Glutamatergic neuron (in vitro differentiated cells): ENCODE measurements at regions not wholly inside any gene's neighbourhood (a gene's known extent, or its start where the extent isn't known, plus 50 kb on each side); places are given as distances from the start of the nearest gene placed in this dataset.

ENCODE experiments used
- DNase-seq: peaks from one replicate; pipeline ENCODE4 v3.0.0; 2022
- H3K27ac Mint-ChIP-seq: one replicate; pipeline ENCODE4 v1.8.0; 2020; ENCODE audit warnings: mild to moderate bottlenecking, mixed read lengths, inconsistent platforms; ENCODE audit not compliant: unreplicated experiment
- H3K27me3 Mint-ChIP-seq: one replicate; pipeline ENCODE4 v1.8.0; 2020; ENCODE audit warnings: mild to moderate bottlenecking, moderate library complexity, mixed read lengths, inconsistent platforms; ENCODE audit not compliant: unreplicated experiment
- H3K36me3 Mint-ChIP-seq: one replicate; pipeline ENCODE4 v1.8.0; 2020; ENCODE audit warnings: mild to moderate bottlenecking, mixed read lengths, inconsistent platforms; ENCODE audit not compliant: unreplicated experiment
- H3K4me1 Mint-ChIP-seq: one replicate; pipeline ENCODE4 v1.8.0; 2020; ENCODE audit warnings: mild to moderate bottlenecking, low read depth, mixed read lengths, inconsistent platforms; ENCODE audit not compliant: unreplicated experiment
- H3K4me3 Mint-ChIP-seq: one replicate; pipeline ENCODE4 v1.8.0; 2020; ENCODE audit warnings: mild to moderate bottlenecking, mixed read lengths, inconsistent platforms; ENCODE audit not compliant: unreplicated experiment
- H3K9me3 Mint-ChIP-seq: one replicate; pipeline ENCODE4 v1.8.0; 2020; ENCODE audit warnings: mild to moderate bottlenecking, moderate library complexity, mixed read lengths, inconsistent platforms; ENCODE audit not compliant: unreplicated experiment
- TF ChIP-seq, protein P1 (sequence below): fragments of 200-600 bp; sonication (generic); IDR thresholded peaks from one replicate; pipeline ENCODE4 v1.5.0; 2021; ENCODE audit not compliant: partially characterized antibody, unreplicated experiment

GRCh38 chr1:58158016-58158415 is 388.5 kb downstream of the OMA1 start:
- Mint-ChIP-seq H3K27ac (no peak overlapping the region), H3K27me3 (no peaks in the 10 kb centered on the region), H3K4me3 (no peak overlapping the region), H3K36me3 (no peaks in the 10 kb centered on the region), H3K4me1 (no peaks in the 10 kb centered on the region), H3K9me3 (no peaks in the 10 kb centered on the region)
- no peak for DNase-seq
- TF ChIP-seq, protein P1, sequence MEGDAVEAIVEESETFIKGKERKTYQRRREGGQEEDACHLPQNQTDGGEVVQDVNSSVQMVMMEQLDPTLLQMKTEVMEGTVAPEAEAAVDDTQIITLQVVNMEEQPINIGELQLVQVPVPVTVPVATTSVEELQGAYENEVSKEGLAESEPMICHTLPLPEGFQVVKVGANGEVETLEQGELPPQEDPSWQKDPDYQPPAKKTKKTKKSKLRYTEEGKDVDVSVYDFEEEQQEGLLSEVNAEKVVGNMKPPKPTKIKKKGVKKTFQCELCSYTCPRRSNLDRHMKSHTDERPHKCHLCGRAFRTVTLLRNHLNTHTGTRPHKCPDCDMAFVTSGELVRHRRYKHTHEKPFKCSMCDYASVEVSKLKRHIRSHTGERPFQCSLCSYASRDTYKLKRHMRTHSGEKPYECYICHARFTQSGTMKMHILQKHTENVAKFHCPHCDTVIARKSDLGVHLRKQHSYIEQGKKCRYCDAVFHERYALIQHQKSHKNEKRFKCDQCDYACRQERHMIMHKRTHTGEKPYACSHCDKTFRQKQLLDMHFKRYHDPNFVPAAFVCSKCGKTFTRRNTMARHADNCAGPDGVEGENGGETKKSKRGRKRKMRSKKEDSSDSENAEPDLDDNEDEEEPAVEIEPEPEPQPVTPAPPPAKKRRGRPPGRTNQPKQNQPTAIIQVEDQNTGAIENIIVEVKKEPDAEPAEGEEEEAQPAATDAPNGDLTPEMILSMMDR = no peak

- H3K9me3 Mint-ChIP-seq = no peaks in the 10 kb centered on the region
- no peak for DNase-seq
- TF ChIP-seq, protein P1 = no peak
- no peak overlapping the region for H3K4me3 Mint-ChIP-seq
- no peaks in the 10 kb centered on the region for H3K36me3 Mint-ChIP-seq
- H3K27me3 Mint-ChIP-seq = no peaks in the 10 kb centered on the region
- H3K27ac Mint-ChIP-seq = no peak overlapping the region
- no peaks in the 10 kb centered on the region for H3K4me1 Mint-ChIP-seq
Observed at GRCh38 chr1:58157256-58157655, 389.3 kb downstream of the OMA1 start.

DNA sequence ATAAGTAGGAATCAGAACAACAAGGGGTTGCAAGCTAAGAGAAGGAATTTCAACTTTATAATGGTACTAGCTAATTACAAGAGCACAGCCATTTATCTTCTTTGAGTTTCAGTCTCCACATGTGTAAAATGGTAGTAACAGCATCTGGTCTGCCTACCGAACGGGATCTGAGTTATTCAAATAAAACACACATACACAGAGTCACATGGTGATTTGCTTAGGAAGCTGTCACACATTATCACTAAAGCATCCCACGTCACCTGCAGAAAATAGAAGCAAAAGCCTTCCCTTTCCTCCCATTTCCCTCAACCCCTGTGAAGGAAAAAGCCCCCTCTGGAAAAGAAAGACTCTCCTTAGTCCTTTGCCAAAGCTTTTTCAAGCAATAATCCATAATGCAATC is 389.7 kb downstream of the OMA1 start:
- H3K27ac Mint-ChIP-seq = no peak overlapping the region
- H3K4me3 Mint-ChIP-seq = no peak overlapping the region
- TF ChIP-seq, protein P1 = no peak
- no peaks in the 10 kb centered on the region for H3K36me3 Mint-ChIP-seq
- no peaks in the 10 kb centered on the region for H3K27me3 Mint-ChIP-seq
- H3K4me1 Mint-ChIP-seq = no peaks in the 10 kb centered on the region
- no peaks in the 10 kb centered on the region for H3K9me3 Mint-ChIP-seq
- DNase-seq = no peak

DNA sequence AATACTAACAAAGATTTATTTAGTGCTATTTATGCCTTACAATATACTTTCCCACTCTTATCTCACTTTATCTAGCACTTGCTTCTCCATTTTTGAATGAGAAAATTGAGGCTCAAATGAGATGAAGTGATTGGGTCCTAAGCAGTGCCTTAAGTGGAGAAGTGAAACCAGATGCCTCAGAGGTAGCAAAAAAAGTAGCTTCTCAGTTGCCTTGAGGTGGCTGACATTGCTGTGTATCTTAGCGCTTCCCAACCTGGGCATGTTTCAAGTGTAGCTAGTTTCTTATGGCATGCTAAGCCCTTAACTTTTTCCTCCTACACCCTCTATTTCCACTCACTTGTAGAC is 390.4 kb downstream of the OMA1 start:
- no peaks in the 10 kb centered on the region for H3K36me3 Mint-ChIP-seq
- H3K27me3 Mint-ChIP-seq = no peaks in the 10 kb centered on the region
- H3K27ac Mint-ChIP-seq = no peak overlapping the region
- H3K4me3 Mint-ChIP-seq = no peak overlapping the region
- no peaks in the 10 kb centered on the region for H3K9me3 Mint-ChIP-seq
- H3K4me1 Mint-ChIP-seq = no peaks in the 10 kb centered on the region
- no peak for DNase-seq
- TF ChIP-seq, protein P1 = no peak

- no peak overlapping the region for H3K27ac Mint-ChIP-seq
- TF ChIP-seq, protein P1 = peak; percentile 72
- H3K9me3 Mint-ChIP-seq = no peaks in the 10 kb centered on the region
- no peaks in the 10 kb centered on the region for H3K36me3 Mint-ChIP-seq
- H3K4me3 Mint-ChIP-seq = no peak overlapping the region
- DNase-seq = peak; percentile 57
- H3K27me3 Mint-ChIP-seq = no peaks in the 10 kb centered on the region
- H3K4me1 Mint-ChIP-seq = no peaks in the 10 kb centered on the region
Observed at GRCh38 chr1:58155418-58156123, 391.0 kb downstream of the OMA1 start.
